Spleen (tissue), 11 donors: ENCODE measurements at regions not wholly inside any gene's neighbourhood (a gene's known extent, or its start where the extent isn't known, plus 50 kb on each side); places are given as distances from the start of the nearest gene placed in this dataset.

Experiments
- DNase-seq: peaks from one replicate; pipeline ENCODE4 v3.0.0-alpha.2; 2020
- H3K27ac ChIP-seq, 8 donors: fragments of 200-600 bp; sonication (generic) in 7 of 8; 1 replicate in 4 of 8; 2 replicates in 4 of 8; pipeline versions ENCODE4 v1.5.0 to v1.8.0; 2016 to 2021; ENCODE audit warnings: inconsistent platforms in 4 of 8, mild to moderate bottlenecking in 4 of 8, moderate library complexity in 1 of 8
- H3K27me3 ChIP-seq, 7 donors: fragments of 200-600 bp; sonication (generic) in 6 of 7; replicated peaks in 1 of 7; 1 replicate in 4 of 7; 2 replicates in 3 of 7; pipeline versions ENCODE4 v1.5.0 to v1.8.0; 2016 to 2021; ENCODE audit warnings: inconsistent platforms in 3 of 7, mild to moderate bottlenecking in 1 of 7
- H3K36me3 ChIP-seq, 6 donors: fragments of 200-600 bp; sonication (generic) in 5 of 6; 1 replicate in 4 of 6; 2 replicates in 2 of 6; pipeline versions ENCODE4 v1.5.0 to v1.8.0; 2016 to 2021; ENCODE audit warnings: inconsistent platforms in 2 of 6
- H3K4me1 ChIP-seq, 6 donors: fragments of 200-600 bp; sonication (generic) in 5 of 6; 1 replicate in 3 of 6; 2 replicates in 3 of 6; pipeline versions ENCODE4 v1.5.0 to v1.8.0; 2016 to 2021; ENCODE audit warnings: inconsistent platforms in 3 of 6
- H3K4me3 ChIP-seq, 8 donors: fragments of 200-600 bp; sonication (generic) in 7 of 8; 1 replicate in 4 of 8; 2 replicates in 4 of 8; pipeline versions ENCODE4 v1.5.0 to v1.8.0; 2016 to 2021; ENCODE audit warnings: inconsistent platforms in 4 of 8, mild to moderate bottlenecking in 4 of 8, moderate library complexity in 2 of 8
- H3K9me3 ChIP-seq, 8 donors: fragments of 200-600 bp; sonication (generic) in 7 of 8; 1 replicate in 4 of 8; 2 replicates in 4 of 8; pipeline versions ENCODE4 v1.5.0 to v1.8.0; 2016 to 2021; ENCODE audit warnings: inconsistent platforms in 4 of 8
- POLR2A ChIP-seq, 3 donors: fragments of 450-650 bp; IDR thresholded peaks; one replicate each; pipeline ENCODE4 v1.5.1; 2017; ENCODE audit warnings: antibody characterized with exemption in 3 of 3, mild to moderate bottlenecking in 1 of 3
- POLR2AphosphoS5 ChIP-seq, 3 donors: sonication (generic); formaldehyde crosslinking; IDR thresholded peaks; one replicate each; pipeline ENCODE4 v1.5.1; 2017; ENCODE audit warnings: antibody characterized with exemption in 3 of 3
- WGBS, 5 donors: extraction: QIAGEN DNeasy Blood & Tissue Kit in 3 of 5; methylation state at CpG; one replicate each; pipeline versions ENCODE4 v1.1.5 to v1.1.7; 2013 to 2018; 5-methylcytosine and 5-hydroxymethylcytosine counted together
- intact Hi-C: fragments of 100-400 bp; cut with DNase I; formaldehyde crosslinking; loops from one replicate; pipeline ENCODE4 v1.15.0; 2023; ENCODE audit warnings: low total_unique reads
- TF ChIP-seq, protein P1 (sequence below), 11 experiments: fragments of 200-600 bp in 7 of 11; fragments of 450-650 bp in 4 of 11; sonication (generic) in 4 of 11; IDR thresholded peaks in 8 of 11; conservative IDR thresholded peaks in 3 of 11; 1 replicate in 7 of 11; 2 replicates in 4 of 11; pipeline versions ENCODE4 v1.4.0 to v1.8.0; 2016 to 2021; ENCODE audit warnings: antibody characterized with exemption in 11 of 11, inconsistent platforms in 4 of 11, mild to moderate bottlenecking in 1 of 11
- donor health status: healthy with polysubstance abuse.
- donor health status: DM: no; HTN: no; CAD: no; lungs with moderate emphysema.
- donor health status: DM: no; HTN: no; CAD: no.
- donor health status: Bipolar disorder and iron deficiency.
- donor health status: healthy.
- donor health status: DM: no; HTN: no; CAD: no.
- donor health status: DM: yes; HTN: yes; CAD: no.

DNA sequence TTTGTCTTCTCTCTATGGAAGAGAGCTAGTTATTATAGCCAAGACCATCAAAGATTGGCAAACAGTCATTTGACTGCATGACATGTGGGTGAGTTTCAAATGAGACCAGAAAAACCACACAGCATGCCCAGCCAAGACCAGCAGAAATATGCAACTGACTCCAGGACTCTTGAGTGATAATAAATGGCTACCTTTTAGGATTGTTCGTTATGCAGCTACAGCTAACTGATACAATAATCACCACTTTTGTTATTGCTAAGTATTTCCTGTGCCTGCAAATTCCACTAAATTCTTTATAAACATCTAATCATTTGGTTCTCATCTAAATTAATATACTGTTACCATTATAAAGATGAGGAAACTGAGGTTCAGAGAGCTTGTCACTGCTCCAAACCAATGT, 528.4 kb upstream of the TBX3 start:
- Histone ChIP-seq H3K36me3 (no peaks in the 10 kb centered on the region), H3K9me3 (peaks cover 0 to 6% (median 0%) of the 10 kb centered on the region in 8 donors), H3K4me1 (peaks cover 0 to 4% (median 0%) of the 10 kb centered on the region in 6 donors), H3K27ac (no peak overlapping the region), H3K27me3 (no peaks in the 10 kb centered on the region), H3K4me3 (no peak overlapping the region)
- intact Hi-C loops, result no loop called here
- DNase-seq, result no peak
- TF ChIP-seq, protein P1, sequence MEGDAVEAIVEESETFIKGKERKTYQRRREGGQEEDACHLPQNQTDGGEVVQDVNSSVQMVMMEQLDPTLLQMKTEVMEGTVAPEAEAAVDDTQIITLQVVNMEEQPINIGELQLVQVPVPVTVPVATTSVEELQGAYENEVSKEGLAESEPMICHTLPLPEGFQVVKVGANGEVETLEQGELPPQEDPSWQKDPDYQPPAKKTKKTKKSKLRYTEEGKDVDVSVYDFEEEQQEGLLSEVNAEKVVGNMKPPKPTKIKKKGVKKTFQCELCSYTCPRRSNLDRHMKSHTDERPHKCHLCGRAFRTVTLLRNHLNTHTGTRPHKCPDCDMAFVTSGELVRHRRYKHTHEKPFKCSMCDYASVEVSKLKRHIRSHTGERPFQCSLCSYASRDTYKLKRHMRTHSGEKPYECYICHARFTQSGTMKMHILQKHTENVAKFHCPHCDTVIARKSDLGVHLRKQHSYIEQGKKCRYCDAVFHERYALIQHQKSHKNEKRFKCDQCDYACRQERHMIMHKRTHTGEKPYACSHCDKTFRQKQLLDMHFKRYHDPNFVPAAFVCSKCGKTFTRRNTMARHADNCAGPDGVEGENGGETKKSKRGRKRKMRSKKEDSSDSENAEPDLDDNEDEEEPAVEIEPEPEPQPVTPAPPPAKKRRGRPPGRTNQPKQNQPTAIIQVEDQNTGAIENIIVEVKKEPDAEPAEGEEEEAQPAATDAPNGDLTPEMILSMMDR (IDR thresholded peaks at IDR 0.05 in 8 of 11, conservative IDR thresholded peaks at IDR 0.05 in 3 of 11), result no peak
- TF ChIP-seq POLR2AphosphoS5 (IDR thresholded peaks at IDR 0.05) (no peak), POLR2A (IDR thresholded peaks at IDR 0.05) (no peak)
- 0% methylated on average over 1 of the region's 1 CpG for WGBS, 5 donors

DNA sequence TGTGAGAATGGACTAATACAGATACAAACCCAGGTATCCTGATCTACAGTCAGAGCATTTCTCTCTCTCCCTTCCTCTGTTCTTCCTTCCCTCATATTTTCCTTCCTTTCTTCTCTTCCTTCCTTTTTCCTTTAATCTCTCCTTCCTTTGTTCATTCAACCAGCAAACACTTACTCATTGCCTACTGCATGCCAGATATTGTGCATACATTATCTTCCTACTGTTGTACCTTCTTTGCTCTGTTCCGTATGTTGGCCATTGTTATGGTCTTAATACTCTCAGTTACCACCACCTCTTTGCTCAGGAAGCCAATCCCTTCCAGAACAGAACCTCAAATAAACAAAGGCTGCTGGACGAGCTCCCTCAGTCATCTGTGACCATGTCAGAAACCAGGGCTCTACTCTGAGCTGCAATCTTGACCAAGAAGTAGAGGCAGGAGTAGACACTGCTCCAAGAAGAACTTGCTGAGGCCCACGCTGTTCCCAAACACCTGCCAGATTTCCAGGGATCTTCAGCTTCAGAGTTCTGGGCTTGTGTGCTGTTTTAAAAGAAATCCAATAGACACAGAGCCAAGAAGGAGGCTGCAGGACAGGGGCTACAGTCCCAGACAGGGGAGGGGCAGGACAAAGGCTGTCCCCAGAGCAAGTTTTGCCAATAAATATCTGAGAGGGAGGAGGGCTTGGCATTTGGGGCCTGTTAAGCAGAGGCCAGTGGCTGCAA, 526.7 kb upstream of the TBX3 start:
- Histone ChIP-seq H3K27me3 (no peaks in the 10 kb centered on the region), H3K4me1 (peaks cover 0 to 4% (median 0%) of the 10 kb centered on the region in 6 donors), H3K27ac (no peak overlapping the region), H3K4me3 (no peak overlapping the region), H3K36me3 (no peaks in the 10 kb centered on the region), H3K9me3 (peaks cover 0 to 6% (median 0%) of the 10 kb centered on the region in 8 donors)
- no peak for TF ChIP-seq POLR2A (IDR thresholded peaks at IDR 0.05)
- TF ChIP-seq, protein P1 (IDR thresholded peaks at IDR 0.05 in 8 of 11, conservative IDR thresholded peaks at IDR 0.05 in 3 of 11), result no peak
- TF ChIP-seq POLR2AphosphoS5 (IDR thresholded peaks at IDR 0.05), result no peak
- DNase-seq, result no peak
- 65 to 74% (median 66%) methylated on average over 3 of the region's 3 CpGs for WGBS, 5 donors
- intact Hi-C loops, result no loop called here

DNA sequence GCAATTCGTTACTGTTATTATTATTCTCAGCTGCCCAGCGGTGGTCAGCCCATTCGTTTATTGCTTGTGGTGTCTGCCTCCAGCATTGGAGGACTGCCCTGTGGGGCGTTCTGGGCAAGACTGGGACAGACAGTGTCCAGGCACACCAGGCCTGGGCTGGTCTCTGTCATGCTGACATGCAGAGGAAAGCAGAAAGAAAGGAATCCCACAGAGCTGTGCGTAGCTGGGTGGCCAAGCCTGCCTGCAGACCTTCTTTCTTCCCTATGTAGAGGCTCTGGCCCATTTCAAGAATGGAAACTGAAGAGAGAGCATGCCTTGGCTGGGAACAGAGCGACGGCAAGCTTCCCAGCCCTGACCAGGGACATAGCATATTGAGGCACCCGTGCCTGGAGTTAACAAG, 525.3 kb upstream of the TBX3 start:
- no peak overlapping the region for H3K4me3 ChIP-seq
- H3K4me1 ChIP-seq, result peaks cover 0 to 4% (median 0%) of the 10 kb centered on the region in 6 donors
- no peaks in the 10 kb centered on the region for H3K36me3 ChIP-seq
- no peaks in the 10 kb centered on the region for H3K27me3 ChIP-seq
- no peak for DNase-seq
- peaks cover 0 to 6% (median 0%) of the 10 kb centered on the region in 8 donors for H3K9me3 ChIP-seq
- TF ChIP-seq, protein P1 (IDR thresholded peaks at IDR 0.05 in 8 of 11, conservative IDR thresholded peaks at IDR 0.05 in 3 of 11), result no peak
- TF ChIP-seq POLR2AphosphoS5 (IDR thresholded peaks at IDR 0.05) (no peak), POLR2A (IDR thresholded peaks at IDR 0.05) (no peak)
- 80 to 86% (median 85%) methylated on average over 8 of the region's 8 CpGs for WGBS, 5 donors
- intact Hi-C loops, result no loop called here
- H3K27ac ChIP-seq, result no peak overlapping the region

- intact Hi-C loops, result no loop called here
Measured at GRCh38 chr12:115208098-115208497, 524.1 kb upstream of the TBX3 start.

More at GRCh38 chr12:115208098-115208497, 524.1 kb upstream of the TBX3 start:
- H3K9me3 ChIP-seq, result peaks cover 0 to 6% (median 0%) of the 10 kb centered on the region in 8 donors
- WGBS, 5 donors, result 82 to 89% (median 83%) methylated on average over 6 of the region's 6 CpGs
- H3K27ac ChIP-seq, result no peak overlapping the region
- no peaks in the 10 kb centered on the region for H3K27me3 ChIP-seq
- DNase-seq, result no peak
- H3K36me3 ChIP-seq, result no peaks in the 10 kb centered on the region
- TF ChIP-seq, protein P1 (IDR thresholded peaks at IDR 0.05 in 8 of 11, conservative IDR thresholded peaks at IDR 0.05 in 3 of 11), result no peak
- TF ChIP-seq POLR2A (IDR thresholded peaks at IDR 0.05) (no peak), POLR2AphosphoS5 (IDR thresholded peaks at IDR 0.05) (no peak)
- H3K4me3 ChIP-seq, result no peak overlapping the region
- H3K4me1 ChIP-seq, result no peaks in the 10 kb centered on the region
